Osteoblast (primary cell): ENCODE measurements at regions not wholly inside any gene's neighbourhood (a gene's known extent, or its start where the extent isn't known, plus 50 kb on each side); places are given as distances from the start of the nearest gene placed in this dataset.

Experiments
- DNase-seq: peaks from one replicate; pipeline ENCODE4 v3.0.0; 2011; ENCODE audit warnings: low spot score, mixed read lengths; ENCODE audit not compliant: insufficient read length; ENCODE audit errors: missing footprints
- H2AFZ ChIP-seq: 2 replicates; pipeline ENCODE4 v1.6.0; 2011; ENCODE audit warnings: mild to moderate bottlenecking, low read length
- H3K27ac ChIP-seq: 2 replicates; pipeline ENCODE4 v1.5.1; 2011; ENCODE audit warnings: mild to moderate bottlenecking, low read depth, low read length, moderate library complexity
- H3K27me3 ChIP-seq: 2 replicates; pipeline ENCODE4 v1.6.0; 2012; ENCODE audit warnings: mild to moderate bottlenecking, control low read depth, inconsistent platforms, low read length, moderate library complexity; ENCODE audit not compliant: insufficient read depth
- H3K36me3 ChIP-seq: 2 replicates; pipeline ENCODE4 v1.5.1; 2011; ENCODE audit warnings: mild to moderate bottlenecking, low read length, control low read depth, moderate library complexity; ENCODE audit not compliant: insufficient read depth
- H3K4me1 ChIP-seq: 2 replicates; pipeline ENCODE4 v1.5.1; 2011; ENCODE audit warnings: mild to moderate bottlenecking, low read length, control low read depth, moderate library complexity; ENCODE audit not compliant: insufficient read depth
- H3K4me2 ChIP-seq: 2 replicates; pipeline ENCODE4 v1.6.0; 2011; ENCODE audit warnings: mild to moderate bottlenecking, low read length; ENCODE audit not compliant: insufficient read depth
- H3K4me3 ChIP-seq: fragments of 200-600 bp; sonication (generic); 3 replicates; pipeline ENCODE4 v1.5.1; 2012; ENCODE audit warnings: mild to moderate bottlenecking, low read length, inconsistent platforms; ENCODE audit not compliant: insufficient read depth
- H3K79me2 ChIP-seq: 2 replicates; pipeline ENCODE4 v1.6.0; 2012; ENCODE audit warnings: mild to moderate bottlenecking, low read length, control low read depth, inconsistent platforms; ENCODE audit not compliant: insufficient read depth
- H3K9me3 ChIP-seq: 2 replicates; pipeline ENCODE4 v1.5.1; 2011; ENCODE audit warnings: low read depth, low read length, control low read depth
- H4K20me1 ChIP-seq: 2 replicates; pipeline ENCODE4 v1.6.0; 2012; ENCODE audit warnings: mild to moderate bottlenecking, low read length, control low read depth; ENCODE audit not compliant: insufficient read depth
- TF ChIP-seq, protein P1 (sequence below): IDR thresholded peaks from 2 replicates; pipeline ENCODE4 v1.5.1; 2011; ENCODE audit warnings: mild to moderate bottlenecking, low read depth, low read length, moderate library complexity; ENCODE audit errors: extremely low read depth

DNA sequence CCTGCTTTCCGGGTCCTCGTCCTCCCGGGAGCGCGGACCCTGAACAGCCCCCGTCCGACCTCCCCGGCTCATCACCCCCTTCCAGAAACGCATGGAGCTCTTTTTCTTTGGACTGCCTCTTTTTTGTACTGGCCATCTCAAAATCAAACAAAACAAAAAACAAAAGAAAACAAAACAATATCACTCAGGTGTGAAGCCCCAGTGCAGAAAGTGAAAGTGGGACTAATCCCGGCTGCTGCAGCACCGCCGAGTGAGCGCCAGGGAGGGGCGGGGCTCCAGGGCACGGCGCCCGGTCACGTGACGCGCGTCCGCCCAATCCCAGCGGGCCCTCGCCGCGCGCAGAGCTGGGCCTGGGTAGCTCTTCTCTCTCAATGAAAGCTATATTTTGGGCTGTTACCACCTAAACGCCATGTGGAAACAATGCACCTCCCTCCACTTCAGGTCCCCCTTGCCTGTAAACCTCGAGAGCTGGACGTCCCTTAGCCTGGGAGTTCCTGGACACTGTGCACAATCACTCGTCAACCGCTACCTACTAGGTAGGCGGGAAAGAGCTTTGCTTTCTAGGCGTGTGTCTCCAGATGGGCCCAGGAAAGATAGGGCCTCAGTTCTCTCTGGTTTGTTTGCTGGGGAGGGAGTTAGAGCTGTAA, 93.7 kb upstream of the PRDM1 start:
- peak; percentile 97 for DNase-seq
- peak overlapping the region; percentile 54 for H3K27ac ChIP-seq
- H3K36me3 ChIP-seq, result no peaks in the 10 kb centered on the region
- no peaks in the 10 kb centered on the region for H3K27me3 ChIP-seq
- H2AFZ ChIP-seq, result peak overlapping the region; percentile 99
- H3K79me2 ChIP-seq, result no peaks in the 10 kb centered on the region
- peak overlapping the region; percentile 91 for H3K4me3 ChIP-seq
- no peaks in the 10 kb centered on the region for H3K9me3 ChIP-seq
- H4K20me1 ChIP-seq, result no peaks in the 10 kb centered on the region
- TF ChIP-seq, protein P1, sequence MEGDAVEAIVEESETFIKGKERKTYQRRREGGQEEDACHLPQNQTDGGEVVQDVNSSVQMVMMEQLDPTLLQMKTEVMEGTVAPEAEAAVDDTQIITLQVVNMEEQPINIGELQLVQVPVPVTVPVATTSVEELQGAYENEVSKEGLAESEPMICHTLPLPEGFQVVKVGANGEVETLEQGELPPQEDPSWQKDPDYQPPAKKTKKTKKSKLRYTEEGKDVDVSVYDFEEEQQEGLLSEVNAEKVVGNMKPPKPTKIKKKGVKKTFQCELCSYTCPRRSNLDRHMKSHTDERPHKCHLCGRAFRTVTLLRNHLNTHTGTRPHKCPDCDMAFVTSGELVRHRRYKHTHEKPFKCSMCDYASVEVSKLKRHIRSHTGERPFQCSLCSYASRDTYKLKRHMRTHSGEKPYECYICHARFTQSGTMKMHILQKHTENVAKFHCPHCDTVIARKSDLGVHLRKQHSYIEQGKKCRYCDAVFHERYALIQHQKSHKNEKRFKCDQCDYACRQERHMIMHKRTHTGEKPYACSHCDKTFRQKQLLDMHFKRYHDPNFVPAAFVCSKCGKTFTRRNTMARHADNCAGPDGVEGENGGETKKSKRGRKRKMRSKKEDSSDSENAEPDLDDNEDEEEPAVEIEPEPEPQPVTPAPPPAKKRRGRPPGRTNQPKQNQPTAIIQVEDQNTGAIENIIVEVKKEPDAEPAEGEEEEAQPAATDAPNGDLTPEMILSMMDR, result no peak
- peaks cover 12% of the 10 kb centered on the region for H3K4me1 ChIP-seq
- H3K4me2 ChIP-seq, result peak overlapping the region; percentile 98

DNA sequence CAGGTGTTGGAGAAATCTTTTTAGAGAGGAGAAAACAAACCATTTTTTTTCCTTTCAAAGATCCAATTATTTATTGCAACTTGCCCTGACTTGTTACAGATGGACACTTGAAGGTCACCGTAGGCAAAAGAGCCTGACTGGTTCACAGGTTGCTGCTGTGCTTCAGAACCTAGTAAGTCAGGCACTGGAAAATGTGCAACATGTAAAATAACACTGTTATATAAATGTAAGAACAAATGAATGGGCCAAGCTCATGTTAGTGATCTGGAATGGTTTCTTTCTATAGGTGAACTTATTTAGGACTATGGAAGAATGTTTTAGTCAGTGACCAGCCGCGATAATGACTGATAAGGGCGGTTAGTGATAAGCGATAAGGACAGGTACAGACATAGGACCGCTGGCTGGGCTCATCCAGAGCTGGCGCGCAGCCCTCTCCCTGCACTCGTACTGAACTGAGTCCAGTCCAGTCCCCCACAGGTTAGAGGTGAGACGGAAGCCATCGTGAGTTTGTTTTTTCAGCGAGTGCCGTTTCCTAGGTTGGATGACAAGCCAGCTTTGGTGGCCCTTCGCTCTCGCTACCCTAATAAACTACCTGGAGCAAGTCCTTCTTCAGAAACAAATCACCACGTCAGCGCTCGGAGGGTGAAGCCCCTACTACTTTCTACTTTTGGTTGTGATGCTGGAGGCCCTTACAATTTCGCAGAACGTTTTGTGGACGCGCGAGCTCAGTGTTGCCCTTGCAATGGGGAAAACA, 94.4 kb upstream of the PRDM1 start:
- Histone ChIP-seq H3K4me1 (peaks cover 15% of the 10 kb centered on the region), H4K20me1 (no peaks in the 10 kb centered on the region), H3K27me3 (no peaks in the 10 kb centered on the region), H3K9me3 (no peaks in the 10 kb centered on the region), H3K36me3 (no peaks in the 10 kb centered on the region), H2AFZ (peak overlapping the region; percentile 99), H3K27ac (peak overlapping the region; percentile 54), H3K79me2 (no peaks in the 10 kb centered on the region), H3K4me3 (peak overlapping the region; percentile 91), H3K4me2 (peak overlapping the region; percentile 98)
- DNase-seq, result no peak
- TF ChIP-seq, protein P1, result no peak

DNA sequence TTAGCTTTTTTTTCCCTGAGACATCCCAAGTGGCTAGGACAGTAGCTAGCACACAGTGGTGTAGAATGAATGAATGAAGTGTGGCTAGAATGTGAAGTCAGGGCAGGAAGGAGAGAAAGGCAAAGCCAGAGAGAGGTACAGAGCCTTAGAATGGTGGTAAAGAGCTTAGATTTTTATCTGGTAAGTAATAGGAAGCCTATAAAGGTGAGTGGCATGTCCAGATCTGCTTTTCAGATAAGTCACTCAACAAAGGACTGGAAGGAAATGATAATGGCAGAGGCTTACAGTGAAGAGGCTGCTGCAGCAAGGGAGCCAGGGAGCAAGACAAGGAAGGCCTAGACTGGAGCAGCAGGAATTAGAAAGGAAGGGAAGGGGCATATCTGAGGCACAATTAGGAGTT, 96.0 kb upstream of the PRDM1 start:
- Histone ChIP-seq H3K27me3 (no peaks in the 10 kb centered on the region), H3K36me3 (no peaks in the 10 kb centered on the region), H3K79me2 (no peaks in the 10 kb centered on the region), H3K4me1 (peaks cover 18% of the 10 kb centered on the region), H4K20me1 (no peaks in the 10 kb centered on the region), H3K9me3 (no peaks in the 10 kb centered on the region), H3K4me3 (no peak overlapping the region), H3K4me2 (no peak overlapping the region), H2AFZ (peak overlapping the region; percentile 48), H3K27ac (no peak overlapping the region)
- TF ChIP-seq, protein P1, result no peak
- DNase-seq, result no peak

DNA sequence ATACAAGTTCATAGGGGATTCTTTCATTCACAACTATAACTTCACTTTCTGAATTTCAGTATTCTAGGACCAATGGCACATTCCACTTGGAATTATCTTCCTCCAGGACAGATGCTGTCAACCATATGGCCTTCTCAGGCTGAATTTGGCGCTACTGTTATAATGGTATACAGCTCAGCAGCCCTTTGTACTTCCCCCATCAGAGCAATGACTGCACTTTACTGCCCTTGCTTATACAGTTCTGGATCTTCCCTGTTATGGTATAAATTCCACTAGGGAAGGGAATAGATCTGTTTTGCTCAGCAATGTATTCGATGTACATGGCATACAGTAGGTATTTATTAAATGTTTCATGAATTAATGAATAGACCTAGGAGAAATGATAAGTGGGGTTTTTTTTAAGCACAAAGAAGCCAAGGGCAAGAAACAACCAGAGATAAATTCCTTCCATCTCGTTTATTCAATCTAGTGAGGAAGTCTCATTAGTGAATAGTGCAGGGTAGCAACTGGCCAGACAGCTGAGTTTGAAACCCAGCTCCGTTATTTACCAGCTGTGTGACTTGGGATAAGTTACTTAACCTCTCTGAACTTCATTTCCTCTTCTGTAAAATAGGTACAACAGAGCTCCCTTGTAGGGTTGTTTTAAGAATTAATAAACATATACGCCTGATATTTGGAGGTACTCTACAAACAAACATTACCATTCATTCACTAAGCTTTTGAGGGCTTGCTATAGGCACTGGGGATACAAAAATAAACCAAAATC, 97.1 kb upstream of the PRDM1 start:
- peaks cover 18% of the 10 kb centered on the region for H3K4me1 ChIP-seq

More for the DNA sequence above, 97.1 kb upstream of the PRDM1 start:
- no peak for DNase-seq
- Histone ChIP-seq H3K4me2 (no peak overlapping the region), H3K27ac (no peak overlapping the region), H3K36me3 (no peaks in the 10 kb centered on the region), H3K27me3 (no peaks in the 10 kb centered on the region), H3K4me3 (no peak overlapping the region), H2AFZ (no peak overlapping the region), H3K9me3 (no peaks in the 10 kb centered on the region), H3K79me2 (no peaks in the 10 kb centered on the region), H4K20me1 (no peaks in the 10 kb centered on the region)
- TF ChIP-seq, protein P1, result no peak
